Dermis microvascular lymphatic vessel endothelial cell (primary cell): ENCODE measurements at regions not wholly inside any gene's neighbourhood (a gene's known extent, or its start where the extent isn't known, plus 50 kb on each side); places are given as distances from the start of the nearest gene placed in this dataset.
"Not testable (repeated sequence)": the region's sequence is repeated elsewhere in the genome, so short reads cannot be mapped to it uniquely, and the experiment has no call there.

Experiments used
- DNase-seq, 2 donors: peaks; one replicate each; pipeline versions ENCODE4 v3.0.0 to v3.0.0-alpha.2; 2010; ENCODE audit warnings: low read depth in 2 of 2

DNA sequence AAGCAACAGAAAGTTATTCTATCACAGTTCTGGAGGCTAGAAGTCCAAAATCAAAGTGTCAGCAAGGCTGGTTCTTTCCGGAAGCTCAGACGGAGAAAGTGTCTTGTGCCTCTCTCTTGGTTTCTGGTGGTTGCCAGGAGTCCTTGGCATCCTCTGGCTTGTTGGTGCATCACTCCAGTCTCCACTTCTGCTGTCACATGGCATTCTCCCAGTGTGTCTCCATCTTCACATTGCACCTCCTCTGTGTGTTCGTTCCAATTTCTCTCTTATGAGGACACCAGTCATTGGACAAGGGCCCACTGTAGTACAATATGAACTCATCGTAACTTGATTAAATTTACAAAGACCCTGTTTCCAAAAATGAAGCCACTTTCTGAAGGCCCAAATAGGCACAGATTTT, 175.4 kb upstream of the ATP5MC3 start:
- no peak for DNase-seq

GRCh38 chr2:175355246-175355645, 173.7 kb upstream of the ATP5MC3 start:
- no peak for DNase-seq

DNA sequence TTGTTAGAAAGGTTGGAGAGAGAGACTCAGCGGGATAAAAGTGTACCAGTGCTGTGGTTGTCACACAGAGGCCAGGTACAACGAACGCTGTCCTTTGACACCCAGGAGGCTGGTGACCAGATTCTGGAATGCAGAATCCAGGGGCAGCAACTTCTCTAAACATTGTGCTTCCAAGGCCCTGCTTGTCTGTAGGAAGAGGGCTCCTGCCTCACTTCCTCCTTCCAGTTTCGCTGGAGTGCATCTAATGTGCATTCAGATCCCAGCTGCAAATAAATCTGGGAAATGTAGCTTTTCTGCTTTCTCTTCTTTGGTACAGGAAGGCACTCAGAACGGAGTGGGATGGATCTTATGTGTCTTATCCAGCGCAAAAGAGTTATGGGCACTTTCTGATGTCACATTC, 171.8 kb upstream of the ATP5MC3 start:
- no peak for DNase-seq

DNA sequence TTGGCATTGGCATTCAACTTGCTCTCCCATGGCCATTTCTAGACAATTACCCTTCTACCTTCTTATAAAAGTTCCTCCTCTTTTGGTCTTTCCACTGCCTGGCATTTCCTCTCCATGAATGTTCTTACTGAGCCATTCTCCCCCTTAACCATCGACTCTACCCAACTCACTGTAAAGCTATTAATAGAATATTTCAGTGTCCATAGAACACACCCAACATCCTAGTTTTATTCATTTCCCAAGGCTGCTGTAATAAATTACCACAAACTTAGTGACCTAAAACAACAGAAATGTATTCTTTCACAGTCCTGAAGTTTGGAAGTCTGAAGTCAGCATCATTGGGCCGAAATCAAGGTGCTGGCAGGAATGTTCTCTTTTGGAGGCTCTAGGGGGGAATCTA, 170.0 kb upstream of the ATP5MC3 start:
- DNase-seq: no peak

DNA sequence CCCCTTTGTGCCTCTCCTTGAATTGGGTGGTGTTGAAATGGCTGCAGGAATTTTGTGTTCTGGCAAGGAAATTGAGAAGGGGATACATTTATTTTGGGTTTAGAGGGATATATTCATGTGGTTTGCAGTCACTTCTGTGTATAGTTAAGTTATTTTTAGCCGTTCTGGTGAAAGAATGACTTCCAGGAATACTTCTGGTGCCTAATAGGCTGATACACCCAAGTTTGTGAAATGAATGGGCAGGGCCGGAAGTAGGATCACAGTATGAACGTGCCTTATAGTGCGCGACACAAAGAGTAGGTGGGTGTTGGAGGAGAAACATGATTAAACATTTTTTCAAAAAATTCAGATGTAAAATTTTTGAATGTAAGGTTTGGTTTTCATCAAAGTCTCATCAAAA, 168.6 kb upstream of the ATP5MC3 start:
- no peak for DNase-seq

GRCh38 chr2:175342085-175342484, 160.6 kb upstream of the ATP5MC3 start:
- DNase-seq: no peak

- no peak for DNase-seq
Measured at GRCh38 chr2:175330195-175330594, 148.7 kb upstream of the ATP5MC3 start.

DNA sequence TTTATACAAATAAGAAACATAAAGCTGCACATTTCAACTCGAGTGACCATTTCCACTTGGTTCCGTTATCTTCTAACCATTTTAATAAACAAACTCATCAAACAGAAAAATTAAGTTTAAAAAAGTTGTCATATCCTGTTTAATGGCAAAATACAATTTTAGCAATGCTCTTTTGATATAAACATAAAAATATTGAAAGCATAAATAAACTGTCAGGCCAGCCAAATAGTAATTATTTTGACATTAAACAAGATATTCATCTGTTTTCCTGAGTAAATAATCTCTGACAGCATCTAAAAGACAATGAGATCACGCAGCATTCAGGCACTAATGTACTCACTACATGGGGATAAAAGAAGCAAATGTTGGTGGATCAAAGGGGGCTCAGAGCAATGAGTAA, 145.3 kb upstream of the ATP5MC3 start:
- DNase-seq: no peak

- not testable (repeated sequence) for DNase-seq
Measured at GRCh38 chr2:175326164-175326563, 144.7 kb upstream of the ATP5MC3 start.

- DNase-seq: no peak
Measured at GRCh38 chr2:175323162-175323561, 141.7 kb upstream of the ATP5MC3 start.

DNA sequence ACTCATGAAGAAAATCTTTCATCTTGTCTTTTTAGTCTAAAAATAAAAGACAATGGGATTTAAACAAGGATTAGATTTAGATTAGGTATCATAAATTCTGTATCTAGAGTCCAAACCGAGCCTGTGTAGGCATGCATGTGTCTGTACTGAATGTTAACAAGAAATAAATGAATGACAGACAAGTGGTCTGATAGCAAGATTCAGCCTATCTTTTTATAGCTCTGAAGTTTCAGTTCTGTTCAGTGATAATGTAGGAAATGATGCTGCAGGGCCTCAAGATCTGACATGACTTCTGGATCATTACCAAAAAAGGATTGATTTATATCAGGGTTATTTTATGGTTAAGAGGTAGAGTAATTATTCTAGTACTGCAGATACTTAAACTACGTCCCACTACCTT, 137.0 kb upstream of the ATP5MC3 start:
- no peak for DNase-seq

- DNase-seq: no peak
Measured at GRCh38 chr2:175317751-175318150, 136.2 kb upstream of the ATP5MC3 start.

DNA sequence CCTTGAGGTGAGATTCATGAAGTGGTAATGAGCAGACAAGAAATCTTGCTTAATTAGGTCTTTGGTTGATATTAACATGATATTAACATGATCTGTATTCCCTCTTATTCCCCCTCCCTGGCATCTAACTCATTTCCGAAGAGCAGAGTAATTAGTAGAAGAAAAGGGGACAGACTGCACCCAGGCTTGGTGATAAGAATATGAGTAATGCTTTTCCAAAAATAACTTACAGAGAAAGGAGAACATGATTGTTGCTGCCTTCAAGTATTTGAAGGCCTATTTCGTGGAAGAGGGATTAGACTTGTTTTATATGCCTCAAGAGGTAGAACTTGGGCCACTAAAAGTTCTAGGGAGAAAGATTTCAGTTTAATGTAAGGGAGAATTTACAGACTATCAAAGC, 130.6 kb upstream of the ATP5MC3 start:
- DNase-seq: no peak

DNA sequence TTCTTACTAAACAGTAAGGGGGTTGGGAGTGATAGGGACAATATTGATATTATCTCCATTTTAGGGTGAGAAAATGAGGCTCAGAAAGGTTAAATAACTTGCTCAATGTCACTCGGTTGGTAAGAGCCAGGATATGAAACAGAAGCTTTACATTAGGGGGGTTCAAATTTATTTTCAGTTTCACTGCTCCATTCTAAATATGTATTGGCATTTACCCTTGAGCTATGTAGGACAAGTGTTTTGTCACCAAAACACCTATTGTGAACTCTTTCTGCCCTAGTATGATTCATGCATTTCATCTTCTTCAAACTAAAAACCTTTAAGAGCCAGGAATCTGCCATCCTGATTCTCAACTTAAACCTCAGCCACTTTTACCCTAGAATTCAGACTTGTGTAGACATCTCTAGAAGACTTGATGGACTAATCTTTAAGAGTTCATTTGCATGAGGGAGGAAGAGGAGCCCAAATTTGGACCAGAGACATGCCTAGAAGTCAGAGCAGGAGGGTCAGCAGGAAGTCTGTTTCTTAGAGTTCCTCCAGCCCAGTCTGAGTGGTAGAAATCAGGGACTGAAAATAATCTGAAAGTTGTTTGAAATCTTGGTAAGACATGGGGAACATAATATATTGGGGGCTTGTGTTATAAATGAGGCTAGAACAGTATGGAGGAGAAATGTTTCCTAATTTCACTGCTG, 129.4 kb upstream of the ATP5MC3 start:
- DNase-seq: no peak

DNA sequence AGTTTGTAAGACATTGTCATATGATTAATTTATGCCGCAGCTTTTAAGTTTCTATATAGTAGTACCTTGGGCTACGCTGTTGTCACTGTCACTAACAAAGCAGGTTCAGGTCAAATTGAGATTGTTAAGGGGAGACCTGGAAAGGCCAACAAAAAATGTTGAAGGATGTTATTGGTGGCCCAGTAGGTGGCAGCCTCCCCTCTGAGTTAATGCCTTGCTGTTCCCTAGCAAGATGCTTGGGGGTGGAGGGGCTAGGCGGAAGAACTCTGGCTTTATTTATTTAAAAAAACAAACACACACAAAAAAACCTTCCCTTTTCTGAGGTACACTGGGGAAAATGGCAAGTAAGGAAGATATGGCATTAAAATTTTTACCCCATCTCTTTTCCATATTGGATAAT, 128.3 kb upstream of the ATP5MC3 start:
- DNase-seq: peak in 1 of 2 donors; percentile 40

GRCh38 chr2:175308005-175308404, 126.5 kb upstream of the ATP5MC3 start:
- DNase-seq: no peak

- DNase-seq: no peak
Measured at GRCh38 chr2:175304541-175304940, 123.0 kb upstream of the ATP5MC3 start.

DNA sequence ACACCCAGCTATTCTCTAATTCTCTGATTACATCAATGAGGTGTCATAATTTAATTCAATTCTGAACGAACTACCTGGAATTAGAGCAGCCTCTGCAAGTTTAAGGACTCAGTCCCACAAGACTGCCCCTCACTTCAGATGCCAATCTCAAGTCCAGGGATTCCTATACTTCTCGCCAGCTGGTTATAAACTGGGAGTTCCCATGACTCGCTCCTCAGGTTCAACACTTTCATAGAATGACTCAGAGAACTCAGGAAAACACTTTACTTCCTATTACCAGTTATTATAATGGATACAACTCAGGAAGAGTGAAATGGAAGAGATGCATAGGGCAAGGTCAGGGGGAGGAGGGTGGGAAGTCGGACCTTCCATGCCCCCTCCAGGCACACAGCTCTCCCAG, 112.3 kb upstream of the ATP5MC3 start:
- peak in 1 of 2 donors; percentile 38 for DNase-seq

GRCh38 chr2:175293195-175293594, 111.7 kb upstream of the ATP5MC3 start:
- DNase-seq: no peak

DNA sequence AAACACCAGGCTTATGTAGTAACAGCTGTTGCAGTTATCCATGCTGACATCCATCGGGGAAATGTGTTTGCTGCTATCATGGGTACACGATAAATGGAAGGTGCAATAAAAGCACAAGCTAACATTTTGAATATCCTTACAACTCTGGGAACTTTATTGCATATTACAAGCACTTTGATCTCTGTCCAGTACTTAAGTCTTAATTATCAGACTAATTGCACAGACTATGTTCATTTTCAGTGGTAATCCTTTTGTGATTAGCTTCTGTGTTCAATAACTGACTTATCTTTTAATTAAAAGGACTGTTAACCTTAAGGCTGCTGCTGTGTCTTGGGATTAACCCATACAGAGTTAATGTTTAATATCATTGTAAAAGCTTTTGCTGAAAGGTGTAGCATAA, 101.4 kb upstream of the ATP5MC3 start:
- DNase-seq: no peak

DNA sequence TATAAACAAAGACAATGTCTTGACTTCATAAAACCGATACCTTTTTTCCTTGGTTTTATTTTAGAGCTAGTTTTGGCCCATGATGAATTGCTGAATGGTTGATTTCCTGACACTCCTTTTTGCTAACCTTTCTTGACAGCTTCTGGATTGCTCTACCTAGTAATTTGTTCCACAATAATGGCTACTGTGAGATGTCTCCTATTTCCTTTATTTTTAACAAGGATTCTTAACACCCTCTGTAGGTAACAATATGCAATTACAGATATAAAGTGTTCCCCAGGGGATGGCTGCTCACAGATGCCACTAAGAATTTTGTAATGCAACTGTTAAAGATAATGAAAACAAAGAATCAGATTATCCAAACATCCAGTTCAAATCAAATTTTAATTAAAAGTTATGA, 100.8 kb upstream of the ATP5MC3 start:
- peak in 1 of 2 donors; percentile 32 for DNase-seq

- DNase-seq: no peak
Measured at GRCh38 chr2:175277772-175278171, 96.3 kb upstream of the ATP5MC3 start.

GRCh38 chr2:175275539-175275938, 94.0 kb upstream of the ATP5MC3 start:
- DNase-seq: no peak

DNA sequence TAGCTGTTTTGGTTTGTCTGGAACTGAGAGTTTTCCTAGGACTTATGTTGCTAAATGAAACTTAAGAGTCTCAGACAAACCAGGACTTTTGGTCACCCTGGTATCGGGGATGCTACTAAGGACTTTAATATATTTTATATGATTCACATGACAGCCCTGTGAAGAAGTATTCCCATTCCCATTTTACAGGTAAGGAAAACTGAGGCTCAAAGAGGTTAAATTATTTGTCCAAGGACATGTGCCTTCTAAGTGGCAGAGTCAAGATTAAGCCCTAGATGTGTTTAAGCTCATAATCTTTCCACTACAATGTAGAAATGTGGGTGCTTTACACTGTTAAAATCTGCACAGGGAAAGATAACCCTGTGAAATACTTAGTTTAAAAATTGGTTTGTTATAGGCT, 77.7 kb upstream of the ATP5MC3 start:
- DNase-seq: no peak
